ENCODE measurements at regions not wholly inside any gene's neighbourhood (a gene's known extent, or its start where the extent isn't known, plus 50 kb on each side); places are given as distances from the start of the nearest gene placed in this dataset.
"Not testable (repeated sequence)": the region's sequence is repeated elsewhere in the genome, so short reads cannot be mapped to it uniquely, and the experiment has no call there.

- no peak for DNase-seq
Measured at GRCh38 chr14:82757776-82758175, 1224.1 kb upstream of the SEL1L start.

GRCh38 chr14:82759656-82760055 is 1226.0 kb upstream of the SEL1L start:
- DNase-seq = no peak

DNA sequence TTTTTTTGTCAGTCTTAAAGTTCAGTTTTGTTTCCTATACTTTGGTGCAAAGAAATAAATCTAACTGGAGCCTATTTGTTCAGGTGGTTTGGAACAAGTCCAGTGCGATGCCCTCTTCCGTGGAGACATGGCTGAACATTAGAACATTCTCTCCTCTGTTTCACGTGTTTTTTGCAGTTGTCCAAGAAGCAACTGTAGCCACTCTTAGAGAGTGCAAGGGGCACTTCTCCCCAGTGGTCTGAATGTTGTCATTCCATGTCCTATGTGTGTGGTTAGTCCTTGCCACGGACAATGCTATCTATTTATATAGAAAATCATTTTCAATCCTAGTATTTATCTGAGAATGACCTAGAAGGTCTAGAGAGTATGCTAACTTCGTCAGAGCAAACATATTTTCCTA is 1232.5 kb upstream of the SEL1L start:
- no peak for DNase-seq

- DNase-seq = no peak
Measured at GRCh38 chr14:82766996-82767395, 1233.3 kb upstream of the SEL1L start.

- no peak for DNase-seq
Measured at GRCh38 chr14:82776958-82777357, 1243.3 kb upstream of the SEL1L start.

DNA sequence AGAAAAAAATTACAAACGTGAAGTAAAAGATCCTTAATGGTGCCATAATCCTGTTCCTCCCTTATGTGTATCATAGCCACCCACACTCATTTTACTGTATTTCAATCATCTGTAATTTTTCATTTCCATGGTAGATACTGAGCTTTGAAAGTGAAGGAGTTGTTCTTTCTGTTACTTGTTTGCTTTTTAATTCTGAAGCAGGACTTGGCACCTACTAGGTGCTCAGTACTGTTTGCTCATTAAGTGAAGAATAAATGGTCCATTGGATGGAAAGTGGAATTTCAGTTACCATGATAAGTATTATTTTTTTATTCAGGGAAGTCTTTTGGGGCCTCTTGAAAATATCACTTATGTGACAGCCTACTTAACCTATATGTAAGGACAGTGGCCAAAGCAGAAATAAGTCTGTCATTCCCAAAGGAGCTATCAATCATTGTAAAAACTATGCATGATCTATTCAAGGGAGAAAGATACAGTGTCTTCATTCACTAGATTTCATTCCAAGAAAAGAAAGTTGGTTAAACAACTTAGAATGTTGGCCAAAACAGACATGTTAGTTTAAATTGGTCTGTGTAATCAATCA is 1244.4 kb upstream of the SEL1L start:
- no peak for DNase-seq

- DNase-seq = no peak
Measured at GRCh38 chr14:82778601-82779000, 1244.9 kb upstream of the SEL1L start.

DNA sequence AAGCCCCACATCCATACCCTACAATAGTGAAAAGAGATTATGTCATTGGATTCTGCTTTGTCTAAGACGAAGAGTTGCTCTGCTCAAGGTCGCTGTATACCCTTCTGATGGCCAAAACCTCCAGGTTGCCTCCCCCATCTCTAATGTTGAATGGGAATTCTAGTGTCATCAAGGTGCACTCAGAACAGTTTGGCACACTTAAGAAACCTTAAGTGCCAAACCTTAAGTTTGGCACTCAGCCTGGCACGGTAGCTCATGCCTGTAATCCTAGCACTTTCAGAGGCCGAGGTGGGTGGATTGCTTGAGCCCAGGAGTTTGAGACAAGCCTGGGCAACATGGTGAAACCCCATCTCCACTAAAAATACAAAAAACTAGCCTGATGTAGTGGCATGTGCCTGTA is 1245.6 kb upstream of the SEL1L start:
- DNase-seq = no peak

DNA sequence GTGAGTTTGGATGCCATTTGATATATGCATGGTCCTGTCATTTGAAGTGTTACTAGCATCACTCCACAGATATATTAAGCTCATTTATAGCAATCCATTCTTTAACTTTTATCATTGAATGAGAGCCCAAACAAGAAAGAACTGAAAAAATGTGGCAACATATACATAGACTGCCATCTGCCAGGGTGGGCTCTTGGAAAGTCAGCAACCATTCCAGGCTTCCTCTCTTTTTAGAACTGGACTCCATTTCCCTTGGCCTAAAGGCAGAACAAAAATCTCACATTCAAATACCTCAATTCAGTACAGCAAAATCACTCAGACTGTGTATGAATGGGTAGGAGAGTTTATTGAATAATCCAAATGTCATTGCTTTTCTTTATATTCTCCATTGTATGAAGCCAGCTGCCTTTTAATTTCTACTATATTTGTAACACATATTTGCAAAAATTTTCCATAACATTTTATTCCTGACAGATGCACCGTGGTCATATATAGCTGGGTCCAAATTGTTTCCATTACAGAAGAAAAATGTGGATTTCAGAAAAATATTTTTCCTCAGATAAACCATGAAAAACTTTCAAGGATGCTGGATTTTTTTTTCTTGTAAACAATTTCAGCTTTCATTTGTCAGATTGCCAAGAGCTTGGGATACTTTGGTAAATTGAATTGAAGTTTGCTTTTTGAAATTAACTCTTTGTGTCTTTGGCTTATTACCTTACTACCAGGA is 1252.3 kb upstream of the SEL1L start:
- no peak for DNase-seq

GRCh38 chr14:82786483-82786880 is 1252.8 kb upstream of the SEL1L start:
- no peak for DNase-seq

- DNase-seq = no peak
Measured at GRCh38 chr14:82796086-82796485, 1262.4 kb upstream of the SEL1L start.

DNA sequence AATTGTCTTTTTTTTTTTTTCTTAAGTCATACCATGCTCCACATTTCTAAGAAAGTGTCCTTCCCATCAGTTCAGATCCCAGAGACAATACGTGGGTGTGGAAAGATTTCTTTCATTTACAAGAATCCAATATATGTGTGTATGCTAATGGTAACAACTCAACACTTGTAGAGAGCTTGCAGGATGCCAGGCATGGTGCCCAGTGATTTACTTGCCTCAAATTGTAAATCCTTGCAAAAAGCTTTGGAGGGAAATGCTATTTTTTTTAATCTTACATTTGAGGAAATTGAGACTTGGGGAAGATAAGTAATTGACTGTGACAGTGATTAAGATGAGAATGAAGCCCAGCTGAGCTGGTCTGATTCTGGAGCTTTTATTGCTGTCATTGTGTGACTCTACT is 1264.6 kb upstream of the SEL1L start:
- DNase-seq = no peak

GRCh38 chr14:82805892-82806825 is 1272.5 kb upstream of the SEL1L start:
- no peak for DNase-seq

GRCh38 chr14:82811246-82811645 is 1277.6 kb upstream of the SEL1L start:
- DNase-seq = no peak

DNA sequence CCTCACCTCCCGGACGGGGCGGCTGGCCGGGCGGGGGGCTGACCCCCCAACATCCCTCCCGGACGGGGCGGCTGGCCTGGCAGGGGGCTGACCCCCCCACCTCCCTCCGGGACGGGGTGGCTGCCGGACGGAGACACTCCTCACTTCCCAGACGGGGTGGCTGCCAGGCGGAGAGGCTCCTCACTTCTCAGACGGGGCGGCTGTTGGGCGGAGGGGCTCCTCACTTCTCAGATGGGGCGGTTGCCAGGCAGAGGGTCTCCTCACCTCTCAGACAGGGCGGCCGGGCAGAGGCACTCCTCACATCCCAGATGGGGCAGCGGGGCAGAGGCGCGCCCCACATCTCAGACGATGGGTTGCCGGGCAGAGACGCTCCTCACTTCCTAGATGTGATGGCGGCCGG is 1280.7 kb upstream of the SEL1L start:
- not testable (repeated sequence) for DNase-seq

GRCh38 chr14:82830596-82830995 is 1296.9 kb upstream of the SEL1L start:
- no peak for DNase-seq

DNA sequence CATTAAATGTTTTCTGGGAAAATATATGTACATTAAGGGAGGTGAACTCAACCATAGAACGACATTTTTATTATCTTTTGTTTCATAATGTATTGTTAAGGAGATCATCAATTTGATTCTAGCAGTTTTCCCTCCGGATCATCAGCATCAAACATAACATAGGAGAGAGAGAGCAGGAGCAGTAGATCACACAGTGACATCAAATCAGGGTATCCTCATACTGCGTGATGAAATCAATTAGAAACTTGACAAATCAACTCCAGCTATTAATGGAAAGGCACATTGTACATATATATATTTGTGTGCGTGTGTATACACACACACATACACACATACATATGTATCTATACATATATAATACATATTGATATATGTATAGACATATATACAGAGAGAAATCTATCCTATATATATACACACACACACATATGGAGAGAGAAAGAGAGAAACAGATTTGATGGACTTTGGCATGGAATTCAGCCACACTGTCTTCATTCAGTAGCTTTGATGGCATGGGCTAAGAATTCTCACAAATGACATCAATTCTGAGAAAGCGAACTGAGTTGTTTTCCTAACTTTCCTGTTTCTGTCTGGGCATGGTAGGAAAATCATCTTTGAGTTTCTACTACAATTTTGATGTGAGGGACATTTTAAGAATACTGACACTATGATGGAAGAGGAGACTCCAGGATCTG is 1302.8 kb upstream of the SEL1L start:
- no peak for DNase-seq

- DNase-seq = no peak
Measured at GRCh38 chr14:82837611-82838140, 1304.0 kb upstream of the SEL1L start.

DNA sequence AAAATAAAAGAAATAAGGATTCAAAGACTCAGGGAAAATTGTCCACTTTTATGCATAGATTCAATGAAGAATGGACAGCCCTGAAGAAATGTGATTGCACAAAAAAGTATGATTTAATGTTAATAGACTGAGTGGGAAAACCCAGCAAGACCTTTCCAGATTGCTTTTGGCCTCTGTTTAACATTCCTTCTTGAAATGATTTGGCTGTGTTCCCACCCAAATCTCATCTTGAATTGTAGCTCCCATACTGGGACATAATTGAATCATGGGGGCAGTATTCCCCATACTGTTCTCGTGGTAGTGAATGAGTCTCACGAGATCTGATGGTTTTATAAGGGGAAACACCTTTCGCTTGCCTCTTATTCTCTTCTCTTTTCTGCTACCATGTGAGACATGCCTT is 1316.9 kb upstream of the SEL1L start:
- no peak for DNase-seq

- DNase-seq = no peak
Measured at GRCh38 chr14:82854131-82854530, 1320.5 kb upstream of the SEL1L start.

GRCh38 chr14:82854901-82855300 is 1321.2 kb upstream of the SEL1L start:
- DNase-seq = no peak

DNA sequence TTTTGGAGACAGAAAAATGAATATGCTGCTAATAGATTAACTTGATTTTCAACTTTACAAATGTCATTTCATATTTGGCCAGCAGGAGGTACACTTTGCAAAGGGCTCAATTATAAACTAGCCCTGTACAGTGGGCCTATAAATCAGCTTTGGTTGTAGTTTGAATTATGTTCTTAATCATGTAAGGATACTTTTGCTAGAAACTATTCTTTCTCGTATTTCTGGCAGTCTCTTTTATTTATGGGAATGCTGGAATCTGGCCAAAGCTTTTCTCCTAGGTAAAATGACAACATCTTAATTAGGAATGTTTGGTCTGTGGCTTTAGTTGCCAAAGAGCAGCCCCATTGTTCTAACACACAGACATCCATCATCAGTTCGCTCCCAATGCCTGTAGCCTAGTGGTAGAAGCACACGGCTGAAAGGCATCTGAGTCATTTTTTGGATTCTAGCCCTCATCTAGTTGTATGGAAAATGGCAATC is 1322.3 kb upstream of the SEL1L start:
- DNase-seq = no peak

DNA sequence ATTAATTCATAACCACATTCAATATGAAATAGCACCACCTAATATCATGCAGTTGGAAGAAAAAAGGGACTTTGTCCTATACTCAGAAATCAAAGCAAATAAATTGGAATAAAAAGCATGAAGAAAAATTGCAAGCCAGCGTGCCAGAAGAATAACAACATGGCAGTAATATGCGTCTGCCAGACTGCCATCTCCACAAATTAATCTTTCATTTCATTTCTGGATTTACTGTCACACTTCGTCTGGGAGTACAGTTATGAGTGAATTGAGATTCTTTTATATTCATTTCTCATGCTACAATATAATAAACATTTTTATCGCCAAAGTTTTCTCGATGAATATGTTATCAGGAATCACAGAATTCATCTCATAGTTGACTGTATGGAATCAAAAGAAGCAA is 1327.7 kb upstream of the SEL1L start:
- no peak for DNase-seq
